PFSK-1 (cell line): ENCODE measurements at regions not wholly inside any gene's neighbourhood (a gene's known extent, or its start where the extent isn't known, plus 50 kb on each side); places are given as distances from the start of the nearest gene placed in this dataset.

Experiments
- FOXP2 ChIP-seq: optimal IDR thresholded peaks from 2 replicates; pipeline ENCODE3; 2011; ENCODE audit warnings: borderline replicate concordance, control low read depth, inconsistent platforms; ENCODE audit not compliant: insufficient read depth; ENCODE audit errors: extremely low read length, extremely low read depth
- POLR2AphosphoS5 ChIP-seq: IDR thresholded peaks from 2 replicates; pipeline ENCODE4 v1.6.1; 2012; ENCODE audit warnings: low read depth, mild to moderate bottlenecking, control low read depth, low read length, moderate library complexity
- REST ChIP-seq, 2 experiments: IDR thresholded peaks; 2 replicates each; pipeline versions ENCODE4 v1.6.1 to v1.8.0; 2011 to 2012; ENCODE audit warnings: low read depth in 2 of 2, low read length in 2 of 2, control low read depth in 1 of 2, inconsistent platforms in 1 of 2, mild to moderate bottlenecking in 1 of 2, moderate library complexity in 1 of 2; ENCODE audit not compliant: insufficient read depth in 1 of 2
- SIN3A ChIP-seq: IDR thresholded peaks from 2 replicates; pipeline ENCODE4 v1.6.1; 2012; ENCODE audit warnings: mild to moderate bottlenecking, low read length, moderate library complexity, borderline replicate concordance; ENCODE audit not compliant: insufficient read depth
- TAF1 ChIP-seq: IDR thresholded peaks from 2 replicates; pipeline ENCODE4 v1.6.1; 2012; ENCODE audit warnings: low read length, control low read depth, borderline replicate concordance; ENCODE audit not compliant: insufficient read depth

- TF ChIP-seq POLR2AphosphoS5, result no peak
- no peak for TF ChIP-seq TAF1
- TF ChIP-seq FOXP2, result no peak
- TF ChIP-seq REST (IDR thresholded peaks at IDR 0.05; ENCODE audit: insufficient read depth in 1 of 2, low read depth in 2 of 2, low read length in 2 of 2), result no peak
- TF ChIP-seq SIN3A, result no peak
Measured at GRCh38 chr22:34812631-34813030, 253.3 kb upstream of the ISX start.

- TF ChIP-seq REST (IDR thresholded peaks at IDR 0.05; ENCODE audit: insufficient read depth in 1 of 2, low read depth in 2 of 2, low read length in 2 of 2) (no peak), TAF1 (no peak), FOXP2 (no peak), SIN3A (no peak), POLR2AphosphoS5 (no peak)
Measured at GRCh38 chr22:34814260-34815025, 251.5 kb upstream of the ISX start.

GRCh38 chr22:34829485-34829884 is 236.5 kb upstream of the ISX start:
- TF ChIP-seq POLR2AphosphoS5 (no peak), TAF1 (no peak), FOXP2 (no peak), REST (IDR thresholded peaks at IDR 0.05; ENCODE audit: insufficient read depth in 1 of 2, low read depth in 2 of 2, low read length in 2 of 2) (no peak), SIN3A (no peak)

- TF ChIP-seq SIN3A, result no peak
- TF ChIP-seq TAF1, result no peak
- TF ChIP-seq FOXP2, result no peak
- no peak for TF ChIP-seq REST (IDR thresholded peaks at IDR 0.05; ENCODE audit: insufficient read depth in 1 of 2, low read depth in 2 of 2, low read length in 2 of 2)
- TF ChIP-seq POLR2AphosphoS5, result no peak
Measured at GRCh38 chr22:34834059-34834458, 231.9 kb upstream of the ISX start.
